Skeletal muscle satellite cell (primary cell): ENCODE measurements at regions not wholly inside any gene's neighbourhood (a gene's known extent, or its start where the extent isn't known, plus 50 kb on each side); places are given as distances from the start of the nearest gene placed in this dataset.

Experiments
- H3K27me3 ChIP-seq: 2 replicates; pipeline ENCODE4 v1.7.0; 2013; ENCODE audit warnings: low read length; ENCODE audit not compliant: control insufficient read depth, insufficient read depth
- H3K36me3 ChIP-seq: 2 replicates; pipeline ENCODE4 v1.7.0; 2013; ENCODE audit warnings: mild to moderate bottlenecking, control low read depth, low read length; ENCODE audit not compliant: insufficient read depth
- H3K4me1 ChIP-seq: 2 replicates; pipeline ENCODE4 v1.7.0; 2013; ENCODE audit warnings: low read length; ENCODE audit not compliant: control insufficient read depth, insufficient read depth
- H3K4me2 ChIP-seq: 2 replicates; pipeline ENCODE4 v1.7.0; 2013; ENCODE audit warnings: mild to moderate bottlenecking, low read length
- H3K4me3 ChIP-seq: 2 replicates; pipeline ENCODE4 v1.7.0; 2013; ENCODE audit warnings: low read length
- H3K9ac ChIP-seq: 2 replicates; pipeline ENCODE4 v1.7.0; 2013; ENCODE audit warnings: mild to moderate bottlenecking, low read depth, low read length, moderate library complexity
- H3K9me3 ChIP-seq: replicated peaks from 2 replicates; pipeline ENCODE4 v1.7.0; 2013; ENCODE audit warnings: mild to moderate bottlenecking, control low read depth, low read length

- H3K9me3 ChIP-seq: no peaks in the 10 kb centered on the region
- H3K9ac ChIP-seq: no peak overlapping the region
- H3K36me3 ChIP-seq: no peaks in the 10 kb centered on the region
Measured at GRCh38 chr12:126994599-126994998, 1272.4 kb upstream of the TMEM132C start.

GRCh38 chr12:126998031-126998430 is 1268.9 kb upstream of the TMEM132C start:
- no peak overlapping the region for H3K4me3 ChIP-seq
- no peak overlapping the region for H3K9ac ChIP-seq
- H3K4me2 ChIP-seq: no peak overlapping the region
- no peaks in the 10 kb centered on the region for H3K4me1 ChIP-seq
- H3K9me3 ChIP-seq: no peaks in the 10 kb centered on the region
- no peaks in the 10 kb centered on the region for H3K36me3 ChIP-seq
- no peaks in the 10 kb centered on the region for H3K27me3 ChIP-seq

More at GRCh38 chr12:126994599-126994998, 1272.4 kb upstream of the TMEM132C start:
- no peaks in the 10 kb centered on the region for H3K4me1 ChIP-seq
- H3K4me3 ChIP-seq: no peak overlapping the region
- H3K27me3 ChIP-seq: no peaks in the 10 kb centered on the region
- no peak overlapping the region for H3K4me2 ChIP-seq

GRCh38 chr12:126998747-126999285 is 1268.2 kb upstream of the TMEM132C start:
- H3K9ac ChIP-seq: no peak overlapping the region
- H3K9me3 ChIP-seq: no peaks in the 10 kb centered on the region
- no peak overlapping the region for H3K4me2 ChIP-seq
- no peaks in the 10 kb centered on the region for H3K27me3 ChIP-seq
- no peaks in the 10 kb centered on the region for H3K36me3 ChIP-seq
- H3K4me3 ChIP-seq: no peak overlapping the region
- H3K4me1 ChIP-seq: no peaks in the 10 kb centered on the region

- H3K4me2 ChIP-seq: no peak overlapping the region
- no peak overlapping the region for H3K9ac ChIP-seq
- no peaks in the 10 kb centered on the region for H3K4me1 ChIP-seq
- H3K4me3 ChIP-seq: no peak overlapping the region
- H3K27me3 ChIP-seq: no peaks in the 10 kb centered on the region
- H3K9me3 ChIP-seq: no peaks in the 10 kb centered on the region
- no peaks in the 10 kb centered on the region for H3K36me3 ChIP-seq
Measured at GRCh38 chr12:126999352-126999751, 1267.6 kb upstream of the TMEM132C start.

GRCh38 chr12:127005406-127005805 is 1261.6 kb upstream of the TMEM132C start:
- Histone ChIP-seq H3K9me3 (no peaks in the 10 kb centered on the region), H3K4me2 (no peak overlapping the region), H3K36me3 (no peaks in the 10 kb centered on the region), H3K9ac (no peak overlapping the region), H3K4me1 (no peaks in the 10 kb centered on the region), H3K27me3 (no peaks in the 10 kb centered on the region), H3K4me3 (no peak overlapping the region)

- no peak overlapping the region for H3K9ac ChIP-seq
- H3K4me3 ChIP-seq: no peak overlapping the region
- no peaks in the 10 kb centered on the region for H3K36me3 ChIP-seq
- no peaks in the 10 kb centered on the region for H3K27me3 ChIP-seq
- H3K4me1 ChIP-seq: no peaks in the 10 kb centered on the region
- no peaks in the 10 kb centered on the region for H3K9me3 ChIP-seq
- H3K4me2 ChIP-seq: no peak overlapping the region
Measured at GRCh38 chr12:127006972-127007371, 1260.0 kb upstream of the TMEM132C start.

- H3K27me3 ChIP-seq: no peaks in the 10 kb centered on the region
- H3K36me3 ChIP-seq: no peaks in the 10 kb centered on the region
- no peak overlapping the region for H3K9ac ChIP-seq
- no peaks in the 10 kb centered on the region for H3K9me3 ChIP-seq
- H3K4me3 ChIP-seq: no peak overlapping the region
- H3K4me1 ChIP-seq: no peaks in the 10 kb centered on the region
- H3K4me2 ChIP-seq: no peak overlapping the region
Measured at GRCh38 chr12:127008755-127009403, 1258.1 kb upstream of the TMEM132C start.

GRCh38 chr12:127012109-127012508 is 1254.9 kb upstream of the TMEM132C start:
- Histone ChIP-seq H3K36me3 (no peaks in the 10 kb centered on the region), H3K4me3 (no peak overlapping the region), H3K9me3 (no peaks in the 10 kb centered on the region), H3K4me2 (no peak overlapping the region), H3K27me3 (no peaks in the 10 kb centered on the region), H3K9ac (no peak overlapping the region), H3K4me1 (no peaks in the 10 kb centered on the region)

GRCh38 chr12:127013197-127013596 is 1253.8 kb upstream of the TMEM132C start:
- H3K4me3 ChIP-seq: no peak overlapping the region

GRCh38 chr12:127014079-127014478 is 1252.9 kb upstream of the TMEM132C start:
- H3K4me1 ChIP-seq: no peaks in the 10 kb centered on the region
- no peaks in the 10 kb centered on the region for H3K27me3 ChIP-seq
- H3K4me2 ChIP-seq: no peak overlapping the region
- H3K9ac ChIP-seq: no peak overlapping the region
- H3K36me3 ChIP-seq: no peaks in the 10 kb centered on the region
- H3K9me3 ChIP-seq: no peaks in the 10 kb centered on the region
- H3K4me3 ChIP-seq: no peak overlapping the region

More at GRCh38 chr12:127013197-127013596, 1253.8 kb upstream of the TMEM132C start:
- no peak overlapping the region for H3K9ac ChIP-seq
- no peak overlapping the region for H3K4me2 ChIP-seq
- H3K4me1 ChIP-seq: no peaks in the 10 kb centered on the region
- H3K27me3 ChIP-seq: no peaks in the 10 kb centered on the region
- H3K9me3 ChIP-seq: no peaks in the 10 kb centered on the region
- H3K36me3 ChIP-seq: no peaks in the 10 kb centered on the region

- Histone ChIP-seq H3K9me3 (no peaks in the 10 kb centered on the region), H3K4me2 (no peak overlapping the region), H3K4me1 (no peaks in the 10 kb centered on the region), H3K27me3 (no peaks in the 10 kb centered on the region), H3K4me3 (no peak overlapping the region), H3K36me3 (no peaks in the 10 kb centered on the region), H3K9ac (no peak overlapping the region)
Measured at GRCh38 chr12:127024791-127025190, 1242.2 kb upstream of the TMEM132C start.

- Histone ChIP-seq H3K4me3 (no peak overlapping the region), H3K9me3 (no peaks in the 10 kb centered on the region), H3K27me3 (no peaks in the 10 kb centered on the region), H3K4me2 (no peak overlapping the region), H3K9ac (no peak overlapping the region), H3K4me1 (no peaks in the 10 kb centered on the region), H3K36me3 (no peaks in the 10 kb centered on the region)
Measured at GRCh38 chr12:127025545-127025944, 1241.4 kb upstream of the TMEM132C start.
